Left ventricle myocardium inferior (tissue), 1 donor: ENCODE measurements at regions not wholly inside any gene's neighbourhood (a gene's known extent, or its start where the extent isn't known, plus 50 kb on each side); places are given as distances from the start of the nearest gene placed in this dataset.

Experiments
- DNase-seq: peaks from one replicate; pipeline ENCODE4 v3.0.0-alpha.2; 2020
- H3K27ac ChIP-seq: fragments of 200-600 bp; replicated peaks from 2 replicates; pipeline ENCODE4 v1.8.0; 2021
- H3K27me3 ChIP-seq: fragments of 200-600 bp; 2 replicates; pipeline ENCODE4 v1.8.0; 2021; ENCODE audit warnings: low read depth
- H3K36me3 ChIP-seq: fragments of 200-600 bp; 2 replicates; pipeline ENCODE4 v1.8.0; 2021
- H3K4me1 ChIP-seq: fragments of 200-600 bp; 2 replicates; pipeline ENCODE4 v1.8.0; 2021
- H3K4me3 ChIP-seq: fragments of 200-600 bp; 2 replicates; pipeline ENCODE4 v1.8.0; 2021; ENCODE audit warnings: mild to moderate bottlenecking, moderate library complexity
- H3K9me3 ChIP-seq: fragments of 200-600 bp; replicated peaks from 2 replicates; pipeline ENCODE4 v1.8.0; 2021
- intact Hi-C: fragments of 100-400 bp; cut with micrococcal nuclease; formaldehyde crosslinking; loops from one replicate; pipeline ENCODE4 v1.11.0; 2022
- TF ChIP-seq, protein P1 (sequence below): fragments of 200-600 bp; IDR thresholded peaks from 2 replicates; pipeline ENCODE4 v1.8.0; 2021; ENCODE audit warnings: antibody characterized with exemption, mild to moderate bottlenecking, borderline replicate concordance
- donor health status: DM: no; HTN: yes; CAD: no; lungs with severe emphysema.

DNA sequence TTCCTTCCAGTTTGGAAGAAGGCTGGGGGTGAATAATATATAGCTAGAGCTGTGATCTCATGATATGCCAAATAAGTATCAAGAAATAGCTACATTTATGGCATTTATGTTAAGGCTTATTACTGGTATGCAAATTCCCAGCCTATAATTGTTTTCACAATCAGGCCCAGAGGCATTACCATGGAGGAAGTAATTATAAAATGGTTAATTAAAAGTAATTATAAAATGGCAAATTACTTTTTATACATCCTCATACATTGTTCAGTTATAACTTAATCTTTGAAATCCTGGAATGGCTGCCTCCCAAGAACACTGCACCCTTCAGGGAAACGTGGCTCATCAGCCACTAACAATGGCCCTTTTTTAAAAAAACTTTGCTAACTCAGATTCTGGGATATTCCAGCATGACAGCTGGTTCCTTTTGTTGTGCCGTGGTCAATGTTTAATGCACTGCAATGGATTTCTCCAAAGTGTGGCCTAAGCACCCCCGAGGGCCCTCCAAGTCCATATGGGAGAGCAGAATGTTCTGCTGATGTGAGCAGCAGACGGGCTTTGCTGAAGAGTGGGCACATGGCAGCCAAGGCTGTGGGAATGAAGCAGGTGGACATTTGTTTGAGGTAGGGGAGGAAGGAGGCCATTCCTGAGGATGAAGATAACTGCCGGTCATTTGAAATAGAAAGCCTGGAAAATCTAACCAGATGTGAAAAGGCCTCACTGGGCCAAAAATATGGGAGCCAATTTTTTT, 483.5 kb upstream of the GCFC2 start:
- intact Hi-C loops: loop anchor here (10.0 kb wide), 1 partner anchor 401 kb away; no protein-coding TSS in a partner anchor
- TF ChIP-seq, protein P1, sequence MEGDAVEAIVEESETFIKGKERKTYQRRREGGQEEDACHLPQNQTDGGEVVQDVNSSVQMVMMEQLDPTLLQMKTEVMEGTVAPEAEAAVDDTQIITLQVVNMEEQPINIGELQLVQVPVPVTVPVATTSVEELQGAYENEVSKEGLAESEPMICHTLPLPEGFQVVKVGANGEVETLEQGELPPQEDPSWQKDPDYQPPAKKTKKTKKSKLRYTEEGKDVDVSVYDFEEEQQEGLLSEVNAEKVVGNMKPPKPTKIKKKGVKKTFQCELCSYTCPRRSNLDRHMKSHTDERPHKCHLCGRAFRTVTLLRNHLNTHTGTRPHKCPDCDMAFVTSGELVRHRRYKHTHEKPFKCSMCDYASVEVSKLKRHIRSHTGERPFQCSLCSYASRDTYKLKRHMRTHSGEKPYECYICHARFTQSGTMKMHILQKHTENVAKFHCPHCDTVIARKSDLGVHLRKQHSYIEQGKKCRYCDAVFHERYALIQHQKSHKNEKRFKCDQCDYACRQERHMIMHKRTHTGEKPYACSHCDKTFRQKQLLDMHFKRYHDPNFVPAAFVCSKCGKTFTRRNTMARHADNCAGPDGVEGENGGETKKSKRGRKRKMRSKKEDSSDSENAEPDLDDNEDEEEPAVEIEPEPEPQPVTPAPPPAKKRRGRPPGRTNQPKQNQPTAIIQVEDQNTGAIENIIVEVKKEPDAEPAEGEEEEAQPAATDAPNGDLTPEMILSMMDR: no peak
- H3K27ac ChIP-seq: no peak overlapping the region

DNA sequence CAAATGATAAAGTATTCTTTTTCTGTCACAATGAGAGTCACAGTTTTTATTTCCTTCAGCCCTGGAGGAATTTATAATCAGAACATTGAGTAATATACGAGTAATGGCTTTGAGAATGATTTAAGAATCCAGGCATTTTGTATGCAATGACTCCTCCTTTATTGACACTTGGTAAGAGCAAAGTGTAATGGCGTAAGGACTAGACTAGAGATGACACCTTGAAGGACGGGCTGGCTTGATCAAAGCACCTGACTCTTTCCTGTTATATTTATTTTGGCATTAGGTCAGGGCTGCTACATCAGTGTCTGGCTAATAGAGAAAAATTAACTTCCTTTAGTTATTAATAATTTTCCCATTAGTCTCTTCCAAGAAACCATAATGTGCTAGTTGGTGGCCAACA, 482.4 kb upstream of the GCFC2 start:
- H3K4me1 ChIP-seq: no peaks in the 10 kb centered on the region
- no peaks in the 10 kb centered on the region for H3K9me3 ChIP-seq
- H3K27me3 ChIP-seq: peaks cover 8% of the 10 kb centered on the region
- no peak for DNase-seq
- H3K27ac ChIP-seq: no peak overlapping the region
- H3K4me3 ChIP-seq: no peak overlapping the region
- intact Hi-C loops: loop anchor here (10.0 kb wide), 1 partner anchor 402 kb away; no protein-coding TSS in a partner anchor
- H3K36me3 ChIP-seq: no peaks in the 10 kb centered on the region
- TF ChIP-seq, protein P1: no peak

More for the DNA sequence above, 483.5 kb upstream of the GCFC2 start:
- Histone ChIP-seq H3K9me3 (no peaks in the 10 kb centered on the region), H3K4me3 (no peak overlapping the region), H3K4me1 (no peaks in the 10 kb centered on the region), H3K36me3 (no peaks in the 10 kb centered on the region), H3K27me3 (peaks cover 8% of the 10 kb centered on the region)
- no peak for DNase-seq

DNA sequence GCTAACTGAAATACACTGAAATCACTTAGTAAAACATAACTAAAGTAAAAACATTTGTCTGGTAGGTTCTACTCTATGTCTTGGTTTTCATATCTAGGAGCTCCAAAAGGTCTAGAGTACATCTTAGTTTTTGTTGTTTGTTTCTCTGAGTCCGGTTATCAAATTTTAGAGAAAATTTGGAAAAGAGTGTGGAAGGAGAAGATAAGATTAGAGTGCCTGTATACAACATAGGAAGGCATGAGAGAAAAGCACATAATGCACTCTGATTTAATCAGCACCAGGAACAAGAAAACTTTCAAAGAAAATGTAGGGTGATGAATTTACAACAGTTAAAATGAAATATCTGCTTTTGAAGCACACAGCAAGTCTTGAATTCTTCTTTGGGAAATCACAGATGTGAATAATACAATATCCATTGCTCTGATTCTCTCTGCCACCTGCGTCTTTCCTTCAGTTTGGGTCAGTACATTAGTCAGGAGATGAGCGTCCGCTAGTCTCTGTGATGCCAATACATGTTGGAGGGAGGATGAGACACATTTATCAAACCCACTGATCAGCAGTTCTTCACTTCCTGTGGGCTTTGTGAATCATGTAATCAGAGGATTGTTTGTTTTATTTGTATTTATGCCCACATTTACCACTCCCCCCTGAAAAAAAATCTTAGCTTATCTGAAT, 477.8 kb upstream of the GCFC2 start:
- intact Hi-C loops: no loop called here
- H3K27ac ChIP-seq: no peak overlapping the region
- no peaks in the 10 kb centered on the region for H3K9me3 ChIP-seq
- TF ChIP-seq, protein P1: no peak
- no peaks in the 10 kb centered on the region for H3K36me3 ChIP-seq
- H3K4me3 ChIP-seq: no peak overlapping the region
- DNase-seq: no peak
- no peaks in the 10 kb centered on the region for H3K4me1 ChIP-seq
- no peaks in the 10 kb centered on the region for H3K27me3 ChIP-seq

DNA sequence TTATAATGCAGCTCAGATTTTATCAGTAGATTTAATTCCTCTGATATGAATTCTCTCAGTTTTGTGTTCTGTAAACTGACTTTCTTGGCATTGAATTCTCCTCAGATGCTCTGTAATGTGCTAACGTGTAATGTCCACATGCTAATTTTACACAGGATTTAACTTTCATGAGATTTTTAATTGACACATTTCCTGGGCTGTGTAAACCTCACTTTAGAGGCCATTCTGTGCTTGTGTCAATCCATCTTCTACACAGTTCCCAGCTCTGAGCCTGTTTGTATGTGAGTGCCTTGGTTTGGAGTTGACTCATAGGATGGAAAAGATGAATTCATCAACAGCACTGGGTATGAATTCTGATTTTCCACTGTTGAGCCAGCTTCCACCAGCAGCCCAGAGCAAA, 476.7 kb upstream of the GCFC2 start:
- DNase-seq: no peak
- intact Hi-C loops: no loop called here
- Histone ChIP-seq H3K36me3 (no peaks in the 10 kb centered on the region), H3K9me3 (no peaks in the 10 kb centered on the region), H3K4me3 (no peak overlapping the region), H3K4me1 (no peaks in the 10 kb centered on the region), H3K27me3 (no peaks in the 10 kb centered on the region), H3K27ac (no peak overlapping the region)
- TF ChIP-seq, protein P1: no peak

DNA sequence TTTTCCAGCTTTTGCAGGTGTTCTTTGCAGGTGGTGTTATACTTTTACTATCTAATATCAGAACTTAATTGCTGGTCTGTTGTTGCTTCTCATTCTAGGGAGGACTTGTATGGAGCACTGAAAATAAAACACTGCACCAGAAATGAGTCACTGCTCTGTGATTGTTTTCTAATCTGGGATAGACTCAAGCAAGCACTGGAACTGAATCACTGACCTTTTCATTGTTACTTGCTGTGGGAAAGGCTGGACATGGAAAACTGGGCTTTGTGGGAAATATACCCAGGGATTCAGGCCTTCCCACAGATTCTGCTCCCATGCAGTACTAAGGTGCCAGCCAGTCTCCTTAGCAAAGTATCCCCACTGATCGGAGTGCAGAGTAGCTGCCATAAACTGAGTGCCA, 470.0 kb upstream of the GCFC2 start:
- Histone ChIP-seq H3K4me1 (no peaks in the 10 kb centered on the region), H3K27me3 (no peaks in the 10 kb centered on the region), H3K4me3 (no peak overlapping the region), H3K36me3 (no peaks in the 10 kb centered on the region), H3K9me3 (peaks cover 50% of the 10 kb centered on the region), H3K27ac (no peak overlapping the region)
- TF ChIP-seq, protein P1: no peak
- no peak for DNase-seq
- intact Hi-C loops: no loop called here
